ENCODE measurements at regions not wholly inside any gene's neighbourhood (a gene's known extent, or its start where the extent isn't known, plus 50 kb on each side); places are given as distances from the start of the nearest gene placed in this dataset.
A peak's percentile ranks its signal among the peaks of the same experiment; 100 is the strongest.

GRCh38 chr1:24987875-24988557 is 57.9 kb upstream of the RUNX3 start:
- intact Hi-C loops (cut with micrococcal nuclease; ENCODE audit: unreplicated experiment) = no loop called here
- Histone ChIP-seq H3K4me3 (ENCODE audit: low read depth, low read length, poor library complexity, severe bottlenecking) (no peak overlapping the region), H3K4me1 (ENCODE audit: insufficient read depth, low read length, poor library complexity, severe bottlenecking) (peaks cover 9% of the 10 kb centered on the region), H3K9me3 (ENCODE audit: low read length) (no peaks in the 10 kb centered on the region), H4K20me1 (ENCODE audit: insufficient read depth, low read length) (no peaks in the 10 kb centered on the region), H3K27ac (ENCODE audit: low read depth, low read length, poor library complexity, severe bottlenecking) (no peak overlapping the region), H3K79me2 (ENCODE audit: insufficient read depth, low read depth, low read length) (no peaks in the 10 kb centered on the region), H3K9me2 (ENCODE audit: insufficient read depth, low read length) (no peaks in the 10 kb centered on the region), H3K4me2 (ENCODE audit: low read length) (no peak overlapping the region), H3K36me3 (ENCODE audit: insufficient read depth, low read length) (no peaks in the 10 kb centered on the region), H2AFZ (ENCODE audit: low read length) (peak overlapping the region; percentile 12; the same call in 1 of the 2 replicates)
- TF ChIP-seq CTCF (conservative IDR thresholded peaks at IDR 0.05; ENCODE audit: low read length) (no peak), EZH2phosphoT487 (IDR thresholded peaks at IDR 0.05; ENCODE audit: borderline replicate concordance, low read depth, low read length) (no peak)
- POLR2A ChIA-PET = interaction anchor here (1.2 kb wide), 1 partner anchor 29 kb away, joined by 3 read pairs; no protein-coding TSS in a partner anchor
- DNase-seq (ENCODE audit: low spot score) = no peak
- CTCF ChIA-PET (ENCODE audit: unreplicated experiment) = interaction anchor here (0.8 kb wide), 1 partner anchor 10 kb away, joined by 4 read pairs; no protein-coding TSS in a partner anchor
- BruUV-seq (replicated peaks) = no TSS peak

DNA sequence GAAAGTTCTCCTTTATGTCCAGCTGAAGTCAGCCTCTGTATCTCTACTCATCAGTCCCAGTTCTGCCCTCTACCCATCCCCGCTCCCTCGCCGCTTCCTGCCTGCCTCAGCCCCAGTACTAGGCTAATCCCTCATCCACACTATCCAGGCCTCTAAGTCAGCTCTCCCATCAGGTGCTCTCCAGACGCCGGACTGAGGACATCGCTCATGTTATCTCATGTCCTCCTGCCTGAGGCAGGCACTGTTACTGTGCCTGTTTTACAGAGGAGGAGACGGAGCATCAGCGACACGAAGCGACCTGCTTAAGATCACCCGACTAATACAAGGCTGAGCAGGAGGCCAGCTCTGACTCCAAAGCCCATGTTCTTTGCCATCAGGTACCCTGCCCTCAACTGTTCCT is 57.3 kb upstream of the RUNX3 start:
- Histone ChIP-seq H3K4me3 (ENCODE audit: low read depth, low read length, poor library complexity, severe bottlenecking) (no peak overlapping the region), H3K27ac (ENCODE audit: low read depth, low read length, poor library complexity, severe bottlenecking) (no peak overlapping the region), H2AFZ (ENCODE audit: low read length) (no peak overlapping the region), H3K4me1 (ENCODE audit: insufficient read depth, low read length, poor library complexity, severe bottlenecking) (peaks cover 3% of the 10 kb centered on the region), H3K4me2 (ENCODE audit: low read length) (no peak overlapping the region), H3K79me2 (ENCODE audit: insufficient read depth, low read depth, low read length) (no peaks in the 10 kb centered on the region), H3K9me3 (ENCODE audit: low read length) (no peaks in the 10 kb centered on the region), H3K9me2 (ENCODE audit: insufficient read depth, low read length) (no peaks in the 10 kb centered on the region), H4K20me1 (ENCODE audit: insufficient read depth, low read length) (no peaks in the 10 kb centered on the region), H3K36me3 (ENCODE audit: insufficient read depth, low read length) (no peaks in the 10 kb centered on the region)
- no peak for TF ChIP-seq CTCF (conservative IDR thresholded peaks at IDR 0.05; ENCODE audit: low read length)
- TF ChIP-seq EZH2phosphoT487 (IDR thresholded peaks at IDR 0.05; ENCODE audit: borderline replicate concordance, low read depth, low read length) = no peak
- ChIA-PET CTCF (ENCODE audit: unreplicated experiment) (interaction anchor here (0.8 kb wide), 1 partner anchor 10 kb away, joined by 4 read pairs; no protein-coding TSS in a partner anchor), POLR2A (interaction anchor here (0.6 to 1.2 kb wide), 2 partner anchors 20 to 28 kb away, joined by 3 to 5 read pairs; no protein-coding TSS in a partner anchor)
- intact Hi-C loops (cut with micrococcal nuclease; ENCODE audit: unreplicated experiment) = no loop called here
- no peak for DNase-seq (ENCODE audit: low spot score)
- no TSS peak for BruUV-seq (replicated peaks)

DNA sequence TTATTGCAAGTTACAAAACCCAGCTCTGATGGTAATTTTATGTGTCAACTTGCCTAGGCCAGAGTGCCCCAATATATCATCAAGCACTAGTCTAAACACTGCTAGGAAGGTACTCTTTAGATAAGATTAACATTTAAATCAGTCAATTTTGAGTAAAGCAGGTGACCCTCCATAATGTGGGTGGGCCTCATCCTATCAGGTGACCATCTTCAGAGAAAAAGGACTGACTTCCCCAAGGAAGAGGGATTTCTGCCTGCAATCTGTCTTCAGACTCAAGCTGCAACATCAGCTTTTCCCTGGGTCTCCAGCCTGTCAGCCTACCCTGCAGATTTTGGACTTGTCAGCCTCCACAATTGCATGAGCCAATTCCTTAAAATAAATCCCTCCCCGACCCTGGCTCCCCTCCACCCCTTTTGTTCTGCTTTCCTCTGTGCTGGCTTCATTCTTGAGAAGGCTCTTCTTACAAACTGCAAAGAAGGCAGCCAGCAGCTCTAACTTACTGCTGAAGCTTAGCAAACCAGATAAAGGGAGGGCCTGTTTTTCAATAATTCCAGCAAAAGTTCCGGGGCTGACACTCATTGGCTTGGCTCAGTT is 56.4 kb upstream of the RUNX3 start:
- no peaks in the 10 kb centered on the region for H3K79me2 ChIP-seq (ENCODE audit: insufficient read depth, low read depth, low read length)
- no peak overlapping the region for H2AFZ ChIP-seq (ENCODE audit: low read length)
- no peak for TF ChIP-seq EZH2phosphoT487 (IDR thresholded peaks at IDR 0.05; ENCODE audit: borderline replicate concordance, low read depth, low read length)
- no peak for TF ChIP-seq CTCF (conservative IDR thresholded peaks at IDR 0.05; ENCODE audit: low read length)
- H3K4me1 ChIP-seq (ENCODE audit: insufficient read depth, low read length, poor library complexity, severe bottlenecking) = no peaks in the 10 kb centered on the region
- H3K27ac ChIP-seq (ENCODE audit: low read depth, low read length, poor library complexity, severe bottlenecking) = no peak overlapping the region
- no peak overlapping the region for H3K4me2 ChIP-seq (ENCODE audit: low read length)
- no TSS peak for BruUV-seq (replicated peaks)
- CTCF ChIA-PET (ENCODE audit: unreplicated experiment) = no interaction called here
- H3K4me3 ChIP-seq (ENCODE audit: low read depth, low read length, poor library complexity, severe bottlenecking) = no peak overlapping the region
- H4K20me1 ChIP-seq (ENCODE audit: insufficient read depth, low read length) = no peaks in the 10 kb centered on the region
- POLR2A ChIA-PET = no interaction called here
- no peaks in the 10 kb centered on the region for H3K9me2 ChIP-seq (ENCODE audit: insufficient read depth, low read length)
- no peaks in the 10 kb centered on the region for H3K36me3 ChIP-seq (ENCODE audit: insufficient read depth, low read length)
- no peaks in the 10 kb centered on the region for H3K9me3 ChIP-seq (ENCODE audit: low read length)
- intact Hi-C loops (cut with micrococcal nuclease; ENCODE audit: unreplicated experiment) = no loop called here
- no peak for DNase-seq (ENCODE audit: low spot score)
